Testis (tissue), 2 donors: ENCODE measurements at regions not wholly inside any gene's neighbourhood (a gene's known extent, or its start where the extent isn't known, plus 50 kb on each side); places are given as distances from the start of the nearest gene placed in this dataset.

Experiments
- DNase-seq: peaks from one replicate; pipeline ENCODE4 v3.0.0-alpha.2; 2019
- H3K27ac ChIP-seq, 2 donors: fragments of 200-600 bp; sonication (generic); one replicate each; pipeline ENCODE4 v1.5.1; 2019
- H3K27me3 ChIP-seq: fragments of 200-600 bp; sonication (generic); one replicate; pipeline ENCODE4 v1.5.1; 2019
- H3K36me3 ChIP-seq: fragments of 200-600 bp; sonication (generic); one replicate; pipeline ENCODE4 v1.5.1; 2017; ENCODE audit warnings: low read depth; ENCODE audit errors: missing control alignments
- H3K4me1 ChIP-seq: fragments of 200-600 bp; sonication (generic); one replicate; pipeline ENCODE4 v1.5.1; 2019
- H3K4me3 ChIP-seq, 2 donors: fragments of 200-600 bp; sonication (generic); one replicate each; pipeline ENCODE4 v1.5.1; 2017 to 2019
- H3K9me3 ChIP-seq: fragments of 200-600 bp; sonication (generic); one replicate; pipeline ENCODE4 v1.5.1; 2017
- CTCF ChIP-seq, 3 experiments: fragments of 450-650 bp in 2 of 3; fragments of 200-600 bp in 1 of 3; sonication (generic) in 1 of 3; IDR thresholded peaks; one replicate each; pipeline ENCODE4 v1.5.1; 2016 to 2019; ENCODE audit warnings: antibody characterized with exemption in 3 of 3, mild to moderate bottlenecking in 2 of 3, moderate library complexity in 1 of 3
- POLR2A ChIP-seq: fragments of 450-650 bp; IDR thresholded peaks from one replicate; pipeline ENCODE4 v1.6.1; 2017; ENCODE audit warnings: antibody characterized with exemption, mild to moderate bottlenecking, moderate library complexity
- WGBS, 2 donors: methylation state at CpG; one replicate each; pipeline ENCODE4 v1.1.5; 2018; 5-methylcytosine and 5-hydroxymethylcytosine counted together
- intact Hi-C: fragments of 100-400 bp; cut with DNase I; formaldehyde crosslinking; loops from one replicate; pipeline ENCODE4 v1.15.1; 2023; ENCODE audit warnings: low total_unique reads

GRCh38 chr2:67213677-67214402, 183.3 kb upstream of the ETAA1 start:
- intact Hi-C loops, result no loop called here
- Histone ChIP-seq H3K4me1 (no peaks in the 10 kb centered on the region), H3K27ac (no peak overlapping the region), H3K9me3 (no peaks in the 10 kb centered on the region), H3K4me3 (no peak overlapping the region), H3K36me3 (no peaks in the 10 kb centered on the region), H3K27me3 (no peaks in the 10 kb centered on the region)
- WGBS, 2 donors, result 81 to 83% methylated on average over 2 of the region's 2 CpGs
- TF ChIP-seq CTCF (IDR thresholded peaks at IDR 0.05), result no peak
- no peak for TF ChIP-seq POLR2A
- no peak for DNase-seq

- Histone ChIP-seq H3K9me3 (no peaks in the 10 kb centered on the region), H3K27ac (no peak overlapping the region), H3K4me3 (no peak overlapping the region), H3K36me3 (no peaks in the 10 kb centered on the region), H3K4me1 (no peaks in the 10 kb centered on the region), H3K27me3 (no peaks in the 10 kb centered on the region)
- WGBS, 2 donors, result 89 to 92% methylated on average over 5 of the region's 5 CpGs
- TF ChIP-seq CTCF (IDR thresholded peaks at IDR 0.05), result no peak
- TF ChIP-seq POLR2A, result no peak
- DNase-seq, result no peak
- intact Hi-C loops, result no loop called here
Observed at GRCh38 chr2:67214585-67215185, 182.4 kb upstream of the ETAA1 start.

GRCh38 chr2:67215214-67216055, 181.7 kb upstream of the ETAA1 start:
- peak; percentile 80 for DNase-seq
- TF ChIP-seq POLR2A (no peak), CTCF (IDR thresholded peaks at IDR 0.05) (peak in 2 of 3 experiments; percentile 24 to 44)
- Histone ChIP-seq H3K4me1 (no peaks in the 10 kb centered on the region), H3K36me3 (no peaks in the 10 kb centered on the region), H3K27ac (no peak overlapping the region), H3K9me3 (no peaks in the 10 kb centered on the region), H3K27me3 (no peaks in the 10 kb centered on the region), H3K4me3 (no peak overlapping the region)
- 63 to 65% methylated on average over 16 of the region's 16 CpGs for WGBS, 2 donors
- intact Hi-C loops, result no loop called here

GRCh38 chr2:67216103-67216502, 181.0 kb upstream of the ETAA1 start:
- intact Hi-C loops, result no loop called here
- Histone ChIP-seq H3K4me1 (no peaks in the 10 kb centered on the region), H3K27me3 (no peaks in the 10 kb centered on the region), H3K9me3 (no peaks in the 10 kb centered on the region), H3K27ac (no peak overlapping the region), H3K36me3 (no peaks in the 10 kb centered on the region), H3K4me3 (no peak overlapping the region)
- WGBS, 2 donors, result 87 to 91% methylated on average over 4 of the region's 4 CpGs
- DNase-seq, result no peak
- TF ChIP-seq CTCF (IDR thresholded peaks at IDR 0.05), result no peak
- no peak for TF ChIP-seq POLR2A
